ENCODE measurements at regions not wholly inside any gene's neighbourhood (a gene's known extent, or its start where the extent isn't known, plus 50 kb on each side); places are given as distances from the start of the nearest gene placed in this dataset.

DNA sequence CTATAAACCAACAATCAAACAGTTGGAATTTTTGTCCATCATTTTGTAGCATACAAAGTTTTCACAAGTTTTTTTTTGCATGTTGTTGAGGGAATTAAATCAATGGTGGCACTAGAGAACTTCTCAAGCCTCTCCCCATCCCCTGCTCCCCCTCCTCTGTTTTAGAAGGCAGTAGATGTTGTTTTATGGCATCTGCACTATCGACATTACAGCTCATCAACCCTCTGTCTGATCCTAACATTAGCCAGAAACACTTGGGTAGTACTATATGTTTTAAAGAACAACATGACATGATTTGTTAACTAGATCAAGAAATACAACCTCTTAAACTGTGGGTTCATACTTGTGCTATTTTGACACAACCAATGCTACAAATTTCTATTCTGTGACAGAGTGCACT lies 306.5 kb upstream of the NR5A2 start:
- Histone ChIP-seq H3K4me3 (replicated peaks in 1 of 3; ENCODE audit: insufficient read depth in 1 of 3, low read depth in 2 of 3, low read length in 3 of 3) (no peak overlapping the region), H2AFZ (ENCODE audit: low read length) (no peak overlapping the region), H3K4me1 (ENCODE audit: insufficient read depth, low read length) (no peaks in the 10 kb centered on the region), H3K79me2 (ENCODE audit: insufficient read depth, low read length) (no peaks in the 10 kb centered on the region), H3K9ac (ENCODE audit: insufficient read depth, low read depth, low read length) (no peak overlapping the region), H3K4me2 (ENCODE audit: low read depth, low read length) (no peak overlapping the region), H3K9me3 (ENCODE audit: low read length) (no peaks in the 10 kb centered on the region), H3K27ac (ENCODE audit: extremely low read length, insufficient read depth, low read length) (no peak overlapping the region), H4K20me1 (ENCODE audit: insufficient read depth, low read length) (no peaks in the 10 kb centered on the region), H3K36me3 (replicated peaks in 1 of 2; ENCODE audit: control insufficient read depth in 1 of 2, insufficient read depth in 2 of 2, low read length in 2 of 2) (no peaks in the 10 kb centered on the region), H3K27me3 (ENCODE audit: control insufficient read depth in 1 of 2, insufficient read depth in 2 of 2, low read length in 2 of 2) (no peaks in the 10 kb centered on the region)
- POLR2A ChIA-PET, result no interaction called here
- in situ Hi-C loops (cut with HindIII; ENCODE audit: extremely low pct_ligation_motif_present, low pct_unique_long_range_greater_than_20kb), result no loop called here
- 0% methylated on average over 1 of the region's 1 CpG for WGBS (ENCODE audit: low lambda C conversion rate)
- no peak for ATAC-seq
- intact Hi-C loops (cut with micrococcal nuclease; ENCODE audit: unreplicated experiment), result no loop called here
- TF ChIP-seq HMG20A (CRISPR knock-in tag; IDR thresholded peaks at IDR 0.05; ENCODE audit: borderline replicate concordance) (no peak), NFRKB (IDR thresholded peaks at IDR 0.05) (no peak), MTA3 (CRISPR knock-in tag; IDR thresholded peaks at IDR 0.05) (no peak), ZNF274 (CRISPR knock-in tag; IDR thresholded peaks at IDR 0.05) (no peak), GATA4 (IDR thresholded peaks at IDR 0.05; ENCODE audit: borderline replicate concordance, low read depth) (no peak), TSC22D2 (CRISPR knock-in tag; IDR thresholded peaks at IDR 0.05; ENCODE audit: borderline replicate concordance) (no peak), ZNF83 (CRISPR knock-in tag; IDR thresholded peaks at IDR 0.05; ENCODE audit: borderline replicate concordance) (no peak), SALL1 (CRISPR knock-in tag; IDR thresholded peaks at IDR 0.05) (no peak)
- TF ChIP-seq, protein P1, sequence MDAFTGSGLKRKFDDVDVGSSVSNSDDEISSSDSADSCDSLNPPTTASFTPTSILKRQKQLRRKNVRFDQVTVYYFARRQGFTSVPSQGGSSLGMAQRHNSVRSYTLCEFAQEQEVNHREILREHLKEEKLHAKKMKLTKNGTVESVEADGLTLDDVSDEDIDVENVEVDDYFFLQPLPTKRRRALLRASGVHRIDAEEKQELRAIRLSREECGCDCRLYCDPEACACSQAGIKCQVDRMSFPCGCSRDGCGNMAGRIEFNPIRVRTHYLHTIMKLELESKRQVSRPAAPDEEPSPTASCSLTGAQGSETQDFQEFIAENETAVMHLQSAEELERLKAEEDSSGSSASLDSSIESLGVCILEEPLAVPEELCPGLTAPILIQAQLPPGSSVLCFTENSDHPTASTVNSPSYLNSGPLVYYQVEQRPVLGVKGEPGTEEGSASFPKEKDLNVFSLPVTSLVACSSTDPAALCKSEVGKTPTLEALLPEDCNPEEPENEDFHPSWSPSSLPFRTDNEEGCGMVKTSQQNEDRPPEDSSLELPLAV (CRISPR knock-in tag; conservative IDR thresholded peaks at IDR 0.05; ENCODE audit: low read depth), result no peak
- no TSS peak for BruUV-seq (replicated peaks)
- CTCF ChIA-PET (ENCODE audit: low intra/inter-chr PET ratio, low total read pairs), result no interaction called here
- FAIRE-seq, result no peak
- DNase-seq (ENCODE audit: low spot score), result no peak
